Panc1 (cell line): ENCODE measurements at regions not wholly inside any gene's neighbourhood (a gene's known extent, or its start where the extent isn't known, plus 50 kb on each side); places are given as distances from the start of the nearest gene placed in this dataset.

Experiments
- ATAC-seq: fragments of 200-7000 bp; cut with Tn5 transposase; 2 replicates; pipeline ENCODE4 v1.9.1; 2020; ENCODE audit warnings: mild to moderate bottlenecking, moderate library complexity
- BruUV-seq: library from RNA; stranded (reverse); fragments of 400-500 nt; replicated peaks from 2 replicates; lab custom pipeline; 2021; lab: Mats Ljungman, UMichigan
- CTCF ChIA-PET: fragments of 300-600 bp; sonication (Branson Sonifier 250); formaldehyde crosslinking; loops from one replicate; lab custom pipeline; 2022; ENCODE audit warnings: antibody characterized with exemption; lab: Charles Lee
- POLR2A ChIA-PET: fragments of 300-600 bp; sonication (Branson Sonifier 250); formaldehyde crosslinking; loops from one replicate; lab custom pipeline; 2022; ENCODE audit warnings: antibody characterized with exemption; lab: Charles Lee
- DNase-seq: peaks from one replicate; pipeline ENCODE4 v3.0.0-alpha.2; 2010; ENCODE audit warnings: low read depth, low spot score
- H3K27ac ChIP-seq: 2 replicates; pipeline ENCODE4 v1.5.1; 2011; ENCODE audit warnings: mild to moderate bottlenecking, low read length, inconsistent platforms
- H3K27me3 ChIP-seq: fragments of 200-500 bp; sonication (Bioruptor generic); 2 replicates; pipeline ENCODE4 v1.6.0; 2014; ENCODE audit warnings: low read length, inconsistent platforms; ENCODE audit not compliant: control insufficient read depth, insufficient read depth
- H3K36me3 ChIP-seq: fragments of 200-500 bp; sonication (Bioruptor generic); 2 replicates; pipeline ENCODE4 v1.5.1; 2014; ENCODE audit warnings: inconsistent platforms, mild to moderate bottlenecking, low read length, moderate library complexity; ENCODE audit not compliant: control insufficient read depth, insufficient read depth
- H3K4me1 ChIP-seq: 2 replicates; pipeline ENCODE4 v1.5.1; 2011; ENCODE audit warnings: inconsistent platforms, mild to moderate bottlenecking, low read length, moderate library complexity; ENCODE audit not compliant: control insufficient read depth, insufficient read depth
- H3K4me3 ChIP-seq, 2 experiments: 2 replicates each; pipeline ENCODE4 v1.5.1; 2011 to 2012; ENCODE audit warnings: low read depth in 2 of 2, low read length in 2 of 2, mild to moderate bottlenecking in 2 of 2, inconsistent platforms in 1 of 2, moderate library complexity in 1 of 2
- H3K9me3 ChIP-seq: fragments of 200-500 bp; sonication (Bioruptor generic); 2 replicates; pipeline ENCODE4 v1.5.1; 2014; ENCODE audit warnings: low read depth, mild to moderate bottlenecking, inconsistent platforms, low read length, moderate library complexity; ENCODE audit not compliant: control insufficient read depth, insufficient read depth
- CTCF ChIP-seq: fragments of 450-650 bp; IDR thresholded peaks from 2 replicates; pipeline ENCODE4 v1.5.1; 2017; ENCODE audit warnings: mild to moderate bottlenecking
- POLR2AphosphoS5 ChIP-seq: IDR thresholded peaks from 2 replicates; pipeline ENCODE4 v1.6.1; 2012; ENCODE audit warnings: mild to moderate bottlenecking, low read depth, low read length, moderate library complexity
- SIN3A ChIP-seq: IDR thresholded peaks from 2 replicates; pipeline ENCODE4 v1.6.1; 2012; ENCODE audit warnings: low read depth, mild to moderate bottlenecking, low read length, moderate library complexity, borderline replicate concordance; ENCODE audit not compliant: insufficient read depth
- TCF7L2 ChIP-seq: IDR thresholded peaks from 2 replicates; pipeline ENCODE4 v1.6.1; 2011; ENCODE audit warnings: mild to moderate bottlenecking, low read depth, low read length, inconsistent platforms
- in situ Hi-C: cut with HindIII; loops from 2 replicates; pipeline ENCODE4 v1.10.0; 2016; ENCODE audit warnings: low sequenced_read_pairs, low pct_unique_long_range_greater_than_20kb
- intact Hi-C: fragments of 100-400 bp; cut with micrococcal nuclease; formaldehyde crosslinking; loops from one replicate; pipeline ENCODE4 v1.10.0; 2022; ENCODE audit not compliant: unreplicated experiment
- TF ChIP-seq, protein P1 (sequence below), 2 experiments: IDR thresholded peaks; 2 replicates each; pipeline ENCODE4 v1.6.1; 2011 to 2012; ENCODE audit warnings: low read depth in 2 of 2, control low read depth in 1 of 2, low read length in 1 of 2, mild to moderate bottlenecking in 1 of 2, moderate library complexity in 1 of 2; ENCODE audit not compliant: insufficient read depth in 1 of 2

DNA sequence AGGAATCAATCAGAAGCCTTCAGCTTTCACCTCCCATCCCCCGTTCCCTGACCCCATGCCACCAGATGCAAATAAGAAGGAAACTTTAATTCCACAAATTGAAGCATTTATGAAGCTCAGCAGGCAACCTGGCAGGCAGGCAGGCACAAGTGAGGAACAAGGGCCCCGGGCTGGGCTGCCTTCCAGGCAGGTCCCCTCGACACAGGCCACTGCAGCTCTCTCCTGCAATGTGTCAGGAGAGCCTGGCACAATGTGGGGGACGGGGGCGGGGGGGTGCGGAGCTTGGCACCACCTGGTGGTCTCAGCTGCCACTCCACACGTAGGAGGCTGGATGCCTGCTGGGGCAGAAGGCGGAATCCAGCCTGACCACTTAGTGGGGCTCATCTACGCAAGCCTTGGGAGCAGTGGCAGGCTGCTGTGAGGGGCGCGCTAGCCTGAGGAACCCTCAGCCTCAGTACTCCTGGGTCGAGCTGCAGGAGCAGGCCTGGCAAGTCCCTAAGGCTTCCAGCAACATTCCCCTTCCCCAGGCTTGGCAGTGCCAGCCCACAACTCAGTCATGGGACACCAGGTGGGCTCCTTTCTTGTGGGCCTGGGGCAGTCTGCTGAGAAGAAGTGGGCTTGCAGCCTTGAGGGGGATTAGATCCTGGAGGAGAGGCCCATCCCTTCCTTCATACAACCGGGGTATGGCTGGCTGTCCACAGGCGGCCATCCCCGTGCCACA, 50.2 kb upstream of the KCNMB1 start:
- H3K36me3 ChIP-seq = no peaks in the 10 kb centered on the region
- no peaks in the 10 kb centered on the region for H3K9me3 ChIP-seq
- H3K27ac ChIP-seq = no peak overlapping the region
- DNase-seq (no peak), ATAC-seq (no peak)
- no peaks in the 10 kb centered on the region for H3K27me3 ChIP-seq
- POLR2A ChIA-PET = no interaction called here
- H3K4me3 ChIP-seq = no peak overlapping the region
- TF ChIP-seq SIN3A (no peak), POLR2AphosphoS5 (no peak), TCF7L2 (no peak), CTCF (no peak)
- TF ChIP-seq, protein P1, sequence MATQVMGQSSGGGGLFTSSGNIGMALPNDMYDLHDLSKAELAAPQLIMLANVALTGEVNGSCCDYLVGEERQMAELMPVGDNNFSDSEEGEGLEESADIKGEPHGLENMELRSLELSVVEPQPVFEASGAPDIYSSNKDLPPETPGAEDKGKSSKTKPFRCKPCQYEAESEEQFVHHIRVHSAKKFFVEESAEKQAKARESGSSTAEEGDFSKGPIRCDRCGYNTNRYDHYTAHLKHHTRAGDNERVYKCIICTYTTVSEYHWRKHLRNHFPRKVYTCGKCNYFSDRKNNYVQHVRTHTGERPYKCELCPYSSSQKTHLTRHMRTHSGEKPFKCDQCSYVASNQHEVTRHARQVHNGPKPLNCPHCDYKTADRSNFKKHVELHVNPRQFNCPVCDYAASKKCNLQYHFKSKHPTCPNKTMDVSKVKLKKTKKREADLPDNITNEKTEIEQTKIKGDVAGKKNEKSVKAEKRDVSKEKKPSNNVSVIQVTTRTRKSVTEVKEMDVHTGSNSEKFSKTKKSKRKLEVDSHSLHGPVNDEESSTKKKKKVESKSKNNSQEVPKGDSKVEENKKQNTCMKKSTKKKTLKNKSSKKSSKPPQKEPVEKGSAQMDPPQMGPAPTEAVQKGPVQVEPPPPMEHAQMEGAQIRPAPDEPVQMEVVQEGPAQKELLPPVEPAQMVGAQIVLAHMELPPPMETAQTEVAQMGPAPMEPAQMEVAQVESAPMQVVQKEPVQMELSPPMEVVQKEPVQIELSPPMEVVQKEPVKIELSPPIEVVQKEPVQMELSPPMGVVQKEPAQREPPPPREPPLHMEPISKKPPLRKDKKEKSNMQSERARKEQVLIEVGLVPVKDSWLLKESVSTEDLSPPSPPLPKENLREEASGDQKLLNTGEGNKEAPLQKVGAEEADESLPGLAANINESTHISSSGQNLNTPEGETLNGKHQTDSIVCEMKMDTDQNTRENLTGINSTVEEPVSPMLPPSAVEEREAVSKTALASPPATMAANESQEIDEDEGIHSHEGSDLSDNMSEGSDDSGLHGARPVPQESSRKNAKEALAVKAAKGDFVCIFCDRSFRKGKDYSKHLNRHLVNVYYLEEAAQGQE (IDR thresholded peaks at IDR 0.05; ENCODE audit: insufficient read depth in 1 of 2, low read depth in 2 of 2, low read length in 1 of 2) = no peak
- in situ Hi-C loops (no loop called here), intact Hi-C loops (no loop called here)
- H3K4me1 ChIP-seq = no peaks in the 10 kb centered on the region
- BruUV-seq = no TSS peak
- CTCF ChIA-PET = interaction anchor here (0.7 kb wide), 1 partner anchor 11 kb away, joined by 7 read pairs; no protein-coding TSS in a partner anchor
